ENCODE measurements at regions not wholly inside any gene's neighbourhood (a gene's known extent, or its start where the extent isn't known, plus 50 kb on each side); places are given as distances from the start of the nearest gene placed in this dataset.

DNA sequence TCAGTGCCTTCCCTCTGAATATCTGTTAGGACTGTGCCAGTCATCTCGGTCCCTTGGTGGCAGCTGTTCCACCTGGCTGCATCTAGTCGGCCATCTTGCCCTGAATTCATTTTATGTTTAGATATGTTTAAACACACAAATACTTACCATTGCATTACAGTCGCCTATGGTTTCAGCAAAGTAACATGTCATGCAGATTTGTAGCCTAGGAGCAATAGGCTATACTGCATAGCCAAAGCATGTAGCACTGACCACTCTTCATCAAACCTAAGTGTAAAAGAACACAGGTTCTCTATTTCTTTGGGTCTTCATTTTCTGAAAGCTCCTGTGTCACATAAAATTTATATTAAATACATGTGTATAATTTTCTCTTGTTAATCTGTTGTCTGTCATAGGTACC lies 118.9 kb upstream of the THSD7A start:
- Histone ChIP-seq H3K9me3 (ENCODE audit: low read length) (peaks cover 3% of the 10 kb centered on the region), H3K27ac (ENCODE audit: low read length) (no peak overlapping the region), H3K4me2 (ENCODE audit: low read length) (no peak overlapping the region), H3K4me3 (ENCODE audit: low read length) (no peak overlapping the region), H3K9ac (ENCODE audit: low read length) (no peak overlapping the region), H3K9me2 (ENCODE audit: insufficient read depth, low read length) (no peaks in the 10 kb centered on the region), H3K36me3 (ENCODE audit: insufficient read depth, low read length) (no peaks in the 10 kb centered on the region), H3F3A (ENCODE audit: insufficient read depth, low read length, poor library complexity, severe bottlenecking) (no peaks in the 10 kb centered on the region), H3K79me2 (replicated peaks; ENCODE audit: insufficient read depth, low read length) (no peaks in the 10 kb centered on the region), H4K20me1 (ENCODE audit: insufficient read depth) (no peaks in the 10 kb centered on the region), H3K27me3 (ENCODE audit: insufficient read depth, low read depth, low read length) (no peaks in the 10 kb centered on the region), H2AFZ (ENCODE audit: low read depth, low read length) (no peak overlapping the region)
- TF ChIP-seq EZH2 (IDR thresholded peaks at IDR 0.05; ENCODE audit: borderline replicate concordance, insufficient read depth, low read length, poor library complexity, severe bottlenecking) (no peak), SMC3 (conservative IDR thresholded peaks at IDR 0.05; ENCODE audit: poor library complexity) (no peak), RAD21 (conservative IDR thresholded peaks at IDR 0.05) (no peak), TAF1 (IDR thresholded peaks at IDR 0.05; ENCODE audit: low read depth) (no peak)
- TF ChIP-seq, protein P1, sequence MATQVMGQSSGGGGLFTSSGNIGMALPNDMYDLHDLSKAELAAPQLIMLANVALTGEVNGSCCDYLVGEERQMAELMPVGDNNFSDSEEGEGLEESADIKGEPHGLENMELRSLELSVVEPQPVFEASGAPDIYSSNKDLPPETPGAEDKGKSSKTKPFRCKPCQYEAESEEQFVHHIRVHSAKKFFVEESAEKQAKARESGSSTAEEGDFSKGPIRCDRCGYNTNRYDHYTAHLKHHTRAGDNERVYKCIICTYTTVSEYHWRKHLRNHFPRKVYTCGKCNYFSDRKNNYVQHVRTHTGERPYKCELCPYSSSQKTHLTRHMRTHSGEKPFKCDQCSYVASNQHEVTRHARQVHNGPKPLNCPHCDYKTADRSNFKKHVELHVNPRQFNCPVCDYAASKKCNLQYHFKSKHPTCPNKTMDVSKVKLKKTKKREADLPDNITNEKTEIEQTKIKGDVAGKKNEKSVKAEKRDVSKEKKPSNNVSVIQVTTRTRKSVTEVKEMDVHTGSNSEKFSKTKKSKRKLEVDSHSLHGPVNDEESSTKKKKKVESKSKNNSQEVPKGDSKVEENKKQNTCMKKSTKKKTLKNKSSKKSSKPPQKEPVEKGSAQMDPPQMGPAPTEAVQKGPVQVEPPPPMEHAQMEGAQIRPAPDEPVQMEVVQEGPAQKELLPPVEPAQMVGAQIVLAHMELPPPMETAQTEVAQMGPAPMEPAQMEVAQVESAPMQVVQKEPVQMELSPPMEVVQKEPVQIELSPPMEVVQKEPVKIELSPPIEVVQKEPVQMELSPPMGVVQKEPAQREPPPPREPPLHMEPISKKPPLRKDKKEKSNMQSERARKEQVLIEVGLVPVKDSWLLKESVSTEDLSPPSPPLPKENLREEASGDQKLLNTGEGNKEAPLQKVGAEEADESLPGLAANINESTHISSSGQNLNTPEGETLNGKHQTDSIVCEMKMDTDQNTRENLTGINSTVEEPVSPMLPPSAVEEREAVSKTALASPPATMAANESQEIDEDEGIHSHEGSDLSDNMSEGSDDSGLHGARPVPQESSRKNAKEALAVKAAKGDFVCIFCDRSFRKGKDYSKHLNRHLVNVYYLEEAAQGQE (IDR thresholded peaks at IDR 0.05; ENCODE audit: borderline replicate concordance) = no peak

DNA sequence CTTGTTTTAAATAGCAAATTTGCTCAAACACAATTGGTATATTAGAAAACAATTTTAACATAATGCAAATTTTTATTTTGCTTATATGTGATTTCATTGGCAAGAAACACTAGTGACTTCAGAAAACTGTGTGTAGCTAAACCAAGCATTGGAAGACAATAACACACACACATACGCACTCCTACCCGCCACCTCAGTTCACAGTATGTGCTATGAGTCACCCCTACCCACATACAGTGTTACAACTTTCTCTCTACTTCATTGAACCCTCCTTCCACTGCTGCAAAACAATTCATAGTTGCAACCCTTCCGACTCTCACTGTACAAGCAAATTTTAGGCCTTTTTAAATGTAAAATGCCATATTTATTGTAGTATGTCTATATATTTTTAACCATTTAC lies 119.9 kb upstream of the THSD7A start:
- no peak overlapping the region for H3K9ac ChIP-seq (ENCODE audit: low read length)
- H2AFZ ChIP-seq (ENCODE audit: low read depth, low read length) = no peak overlapping the region
- no peaks in the 10 kb centered on the region for H3K27me3 ChIP-seq (ENCODE audit: insufficient read depth, low read depth, low read length)
- no peak overlapping the region for H3K4me2 ChIP-seq (ENCODE audit: low read length)
- no peaks in the 10 kb centered on the region for H4K20me1 ChIP-seq (ENCODE audit: insufficient read depth)
- H3K36me3 ChIP-seq (ENCODE audit: insufficient read depth, low read length) = no peaks in the 10 kb centered on the region
- TF ChIP-seq EZH2 (IDR thresholded peaks at IDR 0.05; ENCODE audit: borderline replicate concordance, insufficient read depth, low read length, poor library complexity, severe bottlenecking) = no peak
- TF ChIP-seq RAD21 (conservative IDR thresholded peaks at IDR 0.05) = no peak
- TF ChIP-seq, protein P1 (IDR thresholded peaks at IDR 0.05; ENCODE audit: borderline replicate concordance) = no peak
- TF ChIP-seq, protein P2, sequence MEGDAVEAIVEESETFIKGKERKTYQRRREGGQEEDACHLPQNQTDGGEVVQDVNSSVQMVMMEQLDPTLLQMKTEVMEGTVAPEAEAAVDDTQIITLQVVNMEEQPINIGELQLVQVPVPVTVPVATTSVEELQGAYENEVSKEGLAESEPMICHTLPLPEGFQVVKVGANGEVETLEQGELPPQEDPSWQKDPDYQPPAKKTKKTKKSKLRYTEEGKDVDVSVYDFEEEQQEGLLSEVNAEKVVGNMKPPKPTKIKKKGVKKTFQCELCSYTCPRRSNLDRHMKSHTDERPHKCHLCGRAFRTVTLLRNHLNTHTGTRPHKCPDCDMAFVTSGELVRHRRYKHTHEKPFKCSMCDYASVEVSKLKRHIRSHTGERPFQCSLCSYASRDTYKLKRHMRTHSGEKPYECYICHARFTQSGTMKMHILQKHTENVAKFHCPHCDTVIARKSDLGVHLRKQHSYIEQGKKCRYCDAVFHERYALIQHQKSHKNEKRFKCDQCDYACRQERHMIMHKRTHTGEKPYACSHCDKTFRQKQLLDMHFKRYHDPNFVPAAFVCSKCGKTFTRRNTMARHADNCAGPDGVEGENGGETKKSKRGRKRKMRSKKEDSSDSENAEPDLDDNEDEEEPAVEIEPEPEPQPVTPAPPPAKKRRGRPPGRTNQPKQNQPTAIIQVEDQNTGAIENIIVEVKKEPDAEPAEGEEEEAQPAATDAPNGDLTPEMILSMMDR (IDR thresholded peaks at IDR 0.05; ENCODE audit: poor library complexity, severe bottlenecking) = no peak
- TF ChIP-seq POLR2AphosphoS5 (IDR thresholded peaks at IDR 0.05) = no peak
- no peak for TF ChIP-seq TAF1 (IDR thresholded peaks at IDR 0.05; ENCODE audit: low read depth)
- TF ChIP-seq MXI1 (conservative IDR thresholded peaks at IDR 0.05; ENCODE audit: poor library complexity, severe bottlenecking) = no peak
- TF ChIP-seq EP300 (conservative IDR thresholded peaks at IDR 0.05; ENCODE audit: poor library complexity, severe bottlenecking) = no peak
- no peak for TF ChIP-seq SMC3 (conservative IDR thresholded peaks at IDR 0.05; ENCODE audit: poor library complexity)
- H3K9me3 ChIP-seq (ENCODE audit: low read length) = peaks cover 3% of the 10 kb centered on the region
- no peaks in the 10 kb centered on the region for H3K79me2 ChIP-seq (replicated peaks; ENCODE audit: insufficient read depth, low read length)
- H3F3A ChIP-seq (ENCODE audit: insufficient read depth, low read length, poor library complexity, severe bottlenecking) = no peaks in the 10 kb centered on the region
- H3K4me3 ChIP-seq (ENCODE audit: low read length) = no peak overlapping the region
- no peaks in the 10 kb centered on the region for H3K9me2 ChIP-seq (ENCODE audit: insufficient read depth, low read length)
- H3K27ac ChIP-seq (ENCODE audit: low read length) = no peak overlapping the region
